SU-DHL-6 (cell line): ENCODE measurements at regions not wholly inside any gene's neighbourhood (a gene's known extent, or its start where the extent isn't known, plus 50 kb on each side); places are given as distances from the start of the nearest gene placed in this dataset.

Experiments
- CTCF ChIP-seq: fragments of 200-600 bp; sonication (generic); IDR thresholded peaks from one replicate; pipeline ENCODE4 v1.5.1; 2017; ENCODE audit warnings: antibody characterized with exemption, mild to moderate bottlenecking, low read length, moderate library complexity; ENCODE audit not compliant: insufficient read depth, poor library complexity, severe bottlenecking
- EZH2phosphoT487 ChIP-seq: fragments of 200-600 bp; sonication (generic), shearing (Covaris generic); conservative IDR thresholded peaks from 2 replicates; pipeline ENCODE4 v1.6.1; 2018; ENCODE audit warnings: mild to moderate bottlenecking, antibody characterized with exemption, low read length, moderate library complexity, mixed read lengths

- TF ChIP-seq CTCF (no peak), EZH2phosphoT487 (no peak)
Observed at GRCh38 chr15:95742836-95743235, 587.7 kb upstream of the NR2F2 start.
